ENCODE measurements at regions not wholly inside any gene's neighbourhood (a gene's known extent, or its start where the extent isn't known, plus 50 kb on each side); places are given as distances from the start of the nearest gene placed in this dataset.
"Not testable (repeated sequence)": the region's sequence is repeated elsewhere in the genome, so short reads cannot be mapped to it uniquely, and the experiment has no call there.

GRCh38 chr18:71036783-71037182 lies 747.9 kb downstream of the SOCS6 start:
- DNase-seq, result no peak

- not testable (repeated sequence) for DNase-seq
Measured at GRCh38 chr18:71031296-71032191, 742.7 kb downstream of the SOCS6 start.

- DNase-seq, result not testable (repeated sequence)
Measured at GRCh38 chr18:71030085-71030484, 741.2 kb downstream of the SOCS6 start.

GRCh38 chr18:71028285-71028762 lies 739.5 kb downstream of the SOCS6 start:
- DNase-seq, result no peak

GRCh38 chr18:71027531-71027930 lies 738.7 kb downstream of the SOCS6 start:
- no peak for DNase-seq

GRCh38 chr18:71025505-71026225 lies 736.8 kb downstream of the SOCS6 start:
- DNase-seq, result no peak

GRCh38 chr18:71022389-71022788 lies 733.5 kb downstream of the SOCS6 start:
- no peak for DNase-seq

- no peak for DNase-seq
Measured at GRCh38 chr18:71021030-71021362, 732.2 kb downstream of the SOCS6 start.

GRCh38 chr18:71020342-71021029 lies 731.6 kb downstream of the SOCS6 start:
- DNase-seq, result no peak

GRCh38 chr18:71018816-71019215 lies 730.0 kb downstream of the SOCS6 start:
- no peak for DNase-seq

- no peak for DNase-seq
Measured at GRCh38 chr18:71012789-71013188, 723.9 kb downstream of the SOCS6 start.

- no peak for DNase-seq
Measured at GRCh38 chr18:71011389-71011788, 722.5 kb downstream of the SOCS6 start.

GRCh38 chr18:71008257-71008656 lies 719.4 kb downstream of the SOCS6 start:
- DNase-seq, result no peak

- no peak for DNase-seq
Measured at GRCh38 chr18:71001597-71001996, 712.8 kb downstream of the SOCS6 start.

- no peak for DNase-seq
Measured at GRCh38 chr18:70998490-70998889, 709.6 kb downstream of the SOCS6 start.

- DNase-seq, result no peak
Measured at GRCh38 chr18:70994116-70994515, 705.3 kb downstream of the SOCS6 start.

- no peak for DNase-seq
Measured at GRCh38 chr18:70991577-70991976, 702.7 kb downstream of the SOCS6 start.

- no peak for DNase-seq
Measured at GRCh38 chr18:70985948-70986347, 697.1 kb downstream of the SOCS6 start.

- DNase-seq, result no peak
Measured at GRCh38 chr18:70982292-70982691, 693.4 kb downstream of the SOCS6 start.

GRCh38 chr18:70981400-70982140 lies 692.7 kb downstream of the SOCS6 start:
- DNase-seq, result no peak

GRCh38 chr18:70973626-70974025 lies 684.8 kb downstream of the SOCS6 start:
- no peak for DNase-seq

GRCh38 chr18:70966419-70966818 lies 677.6 kb downstream of the SOCS6 start:
- no peak for DNase-seq

- DNase-seq, result no peak
Measured at GRCh38 chr18:70961939-70962338, 673.1 kb downstream of the SOCS6 start.

All from suppressor macrophage treated with lipopolysaccharide for 4 hours (primary cell).